ENCODE measurements at regions not wholly inside any gene's neighbourhood (a gene's known extent, or its start where the extent isn't known, plus 50 kb on each side); places are given as distances from the start of the nearest gene placed in this dataset.
"Not testable (repeated sequence)": the region's sequence is repeated elsewhere in the genome, so short reads cannot be mapped to it uniquely, and the experiment has no call there.

DNA sequence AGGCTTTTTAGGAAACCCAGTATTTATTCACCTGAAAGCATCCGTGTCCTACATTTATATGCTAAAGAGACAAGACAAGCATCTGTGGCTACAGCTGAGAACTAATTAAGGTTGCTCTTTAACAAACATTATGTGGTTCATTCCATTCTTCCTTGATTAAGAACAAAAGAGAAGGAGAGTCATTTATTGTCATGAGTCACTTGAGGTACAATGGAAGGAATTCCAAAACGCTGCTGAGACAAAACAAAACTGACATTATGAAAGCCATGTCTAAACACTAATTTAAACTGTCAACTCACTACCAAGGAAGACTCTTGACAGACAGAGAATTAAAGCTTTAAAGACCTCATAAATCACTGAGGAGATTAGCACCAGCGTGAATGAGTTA lies 214.4 kb downstream of the BMP4 start:
- no peak for DNase-seq (ENCODE audit: low spot score)

DNA sequence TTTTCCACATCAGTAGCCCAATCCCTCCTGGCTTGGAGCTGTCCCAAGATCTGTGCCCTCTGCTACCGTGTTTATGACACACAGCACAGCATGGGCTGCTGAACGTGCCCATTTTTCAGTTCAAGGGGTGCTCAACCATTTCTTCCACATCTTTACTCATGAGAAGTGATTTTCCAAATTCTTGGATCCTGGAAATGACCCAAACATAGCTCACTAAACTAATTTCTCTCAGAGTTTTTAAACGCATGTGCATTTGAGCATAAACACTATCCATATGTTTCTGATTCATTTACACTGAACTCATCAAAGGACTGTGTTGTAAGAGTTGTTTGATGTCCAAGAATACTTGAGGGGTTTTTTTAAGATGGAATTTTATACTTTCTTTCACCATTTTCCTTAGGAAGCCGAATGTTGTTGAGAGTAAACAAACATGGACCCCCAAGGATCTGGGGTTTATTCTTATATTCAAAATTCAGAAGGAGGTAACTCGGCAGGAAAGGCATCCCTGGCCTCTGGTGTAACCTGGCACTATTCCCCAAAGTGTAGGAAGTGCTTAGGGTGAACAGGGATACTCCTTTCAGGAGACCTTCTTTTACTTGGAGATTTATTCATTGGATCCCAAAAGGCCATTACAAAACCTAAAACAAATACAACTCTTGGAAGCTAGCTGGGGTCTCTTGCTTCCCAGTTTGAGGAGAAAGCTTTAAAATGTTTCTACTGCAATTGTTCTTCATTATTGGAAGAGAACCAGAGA lies 215.0 kb downstream of the BMP4 start:
- no peak for DNase-seq (ENCODE audit: low spot score)

DNA sequence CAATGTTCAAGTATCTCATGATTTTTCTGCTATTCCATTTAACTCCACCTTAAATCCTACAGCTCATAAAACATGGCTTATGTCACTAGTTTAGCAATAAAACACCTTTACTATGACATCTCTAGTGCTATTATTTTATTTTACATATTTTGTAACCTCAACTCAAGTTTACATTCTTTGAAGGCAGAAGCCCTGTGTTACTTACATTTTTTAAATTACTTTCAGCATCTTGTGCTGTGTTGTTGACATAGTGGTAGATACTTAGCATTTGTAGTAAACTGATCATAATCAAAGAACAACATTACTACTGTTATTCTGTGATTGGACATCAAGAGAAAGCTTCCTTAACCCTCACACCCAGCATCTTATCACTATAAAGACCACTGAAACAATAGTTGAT lies 216.1 kb downstream of the BMP4 start:
- no peak for DNase-seq (ENCODE audit: low spot score)

DNA sequence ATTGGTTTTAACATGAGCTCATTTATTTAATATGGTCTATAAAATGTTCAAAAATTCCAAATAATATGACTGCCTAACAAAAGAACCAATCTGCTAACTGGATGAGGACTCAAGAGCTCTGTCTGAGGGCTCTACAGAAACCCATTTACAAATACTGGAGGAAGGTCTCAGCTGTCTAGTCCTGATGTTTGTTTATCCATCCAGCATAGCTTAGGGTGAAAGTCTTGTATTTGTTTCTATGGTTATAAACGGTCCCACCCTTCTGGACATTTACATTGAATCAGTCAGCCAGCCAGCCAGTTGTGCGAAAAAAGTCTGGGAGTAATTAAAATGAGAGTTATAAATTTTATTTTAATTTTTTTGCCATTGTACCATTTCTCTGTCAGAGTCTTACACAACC lies 220.7 kb downstream of the BMP4 start:
- DNase-seq (ENCODE audit: low spot score) = no peak

DNA sequence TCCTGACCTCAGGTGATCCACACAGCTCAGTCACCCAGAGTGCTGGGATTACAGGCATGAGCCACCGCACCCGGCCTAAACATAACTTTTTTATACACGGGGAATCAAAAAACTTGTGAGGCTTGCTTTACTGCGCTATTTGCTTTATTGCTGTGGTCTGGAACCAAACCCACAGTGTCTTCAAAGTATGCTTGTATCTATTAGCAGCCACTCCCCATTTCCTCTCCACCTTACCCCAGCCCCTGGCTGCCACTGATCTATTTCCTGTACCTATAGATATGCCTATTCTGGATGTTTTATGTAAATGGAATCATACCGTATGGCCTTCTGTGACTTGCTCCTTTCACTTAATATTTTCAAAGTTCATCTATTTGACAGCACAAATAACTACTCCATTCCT lies 233.4 kb downstream of the BMP4 start:
- DNase-seq (ENCODE audit: low spot score) = no peak

DNA sequence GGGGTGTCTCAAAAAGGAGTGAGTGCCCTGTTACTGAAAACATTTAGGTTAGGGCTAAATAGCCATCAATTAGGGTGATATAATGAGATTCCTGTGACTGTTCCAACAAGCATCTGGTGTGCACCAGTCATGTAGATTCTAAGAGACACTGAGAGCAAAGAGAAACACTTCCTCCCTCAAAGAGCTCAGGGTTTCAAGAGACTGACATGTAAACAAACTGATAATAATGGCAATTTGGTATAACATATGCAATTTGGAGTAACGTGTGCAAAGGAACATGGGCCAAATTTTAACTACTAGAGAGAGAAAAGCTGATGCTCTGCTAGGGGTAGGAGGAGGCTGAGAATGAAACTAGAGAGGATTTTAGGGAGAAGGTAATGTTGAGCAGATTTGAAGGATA lies 237.1 kb downstream of the BMP4 start:
- no peak for DNase-seq (ENCODE audit: low spot score)

DNA sequence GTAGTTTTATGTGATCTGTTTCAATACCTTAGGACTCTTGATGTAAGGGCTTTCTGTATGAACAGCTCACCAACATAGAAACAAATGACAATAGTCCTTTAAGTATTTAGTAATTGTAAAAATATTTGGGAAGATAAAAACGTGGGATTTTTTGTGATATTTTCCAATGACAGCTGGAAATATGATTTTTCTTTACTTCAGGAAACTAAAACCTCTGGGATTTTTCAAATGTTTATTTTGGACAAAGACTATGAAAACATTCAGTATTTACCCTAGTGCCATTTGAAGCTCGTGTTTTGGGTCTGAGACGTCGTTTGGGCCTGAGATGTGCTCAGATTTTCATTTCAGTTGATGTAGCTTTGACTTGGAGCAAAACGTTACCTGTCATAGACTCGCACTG lies 240.0 kb downstream of the BMP4 start:
- no peak for DNase-seq (ENCODE audit: low spot score)

DNA sequence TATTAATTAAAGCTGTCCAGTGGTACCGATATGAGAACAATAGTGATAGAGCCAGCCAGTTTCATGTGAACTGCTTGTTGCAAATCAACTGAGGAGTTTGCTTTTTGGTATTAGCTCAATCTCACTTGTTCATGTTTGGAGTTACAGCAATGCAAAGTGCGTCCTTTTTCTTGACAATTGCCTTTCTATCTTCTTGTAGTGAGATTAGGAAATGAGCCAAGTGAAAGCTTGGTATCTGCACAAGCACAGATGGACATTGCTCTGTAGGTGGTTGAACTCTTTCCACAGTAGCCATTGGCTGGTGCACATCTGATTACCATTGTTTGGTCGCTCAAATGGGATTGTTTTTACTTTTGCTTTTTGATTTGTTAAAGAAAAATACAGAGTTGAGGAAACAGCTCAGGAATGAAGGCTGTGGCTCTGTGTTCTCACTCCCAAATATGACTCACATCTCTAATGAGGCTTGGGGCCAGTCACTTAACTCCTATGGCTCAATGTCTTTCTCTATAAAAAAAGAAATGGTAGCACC lies 241.4 kb downstream of the BMP4 start:
- DNase-seq (ENCODE audit: low spot score) = no peak

DNA sequence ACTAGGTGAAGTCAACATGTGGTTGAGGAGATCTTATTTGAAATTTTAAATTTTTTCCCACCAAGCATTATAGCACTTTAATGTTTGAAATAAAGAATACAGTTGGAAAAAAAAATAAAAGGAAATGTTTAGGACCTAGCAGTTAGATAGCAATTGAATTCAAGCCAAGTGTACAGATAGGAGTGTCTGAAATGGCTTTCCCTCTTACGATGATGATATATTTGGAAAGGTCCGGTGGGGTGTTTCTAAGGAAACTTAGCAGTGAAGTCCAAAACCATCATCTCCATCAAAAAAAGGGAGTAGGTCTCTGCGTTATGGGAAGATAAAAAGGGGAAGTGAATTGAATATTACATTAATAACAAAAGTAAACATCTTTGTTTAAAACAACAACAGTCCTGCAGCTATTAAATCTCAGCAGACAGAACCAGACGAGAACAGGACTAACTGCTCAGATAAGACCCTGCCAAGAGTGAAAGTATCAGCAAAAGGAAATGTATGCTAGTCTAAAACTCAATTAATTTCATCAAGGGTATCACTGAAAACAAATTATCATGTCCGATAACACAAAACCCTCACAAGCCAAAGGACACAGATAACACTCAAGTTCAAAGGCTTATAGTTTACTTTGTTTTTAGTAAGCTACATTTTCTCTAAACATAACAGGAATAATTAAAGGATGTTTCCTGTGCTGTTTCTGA lies 242.0 kb downstream of the BMP4 start:
- DNase-seq (ENCODE audit: low spot score) = no peak

DNA sequence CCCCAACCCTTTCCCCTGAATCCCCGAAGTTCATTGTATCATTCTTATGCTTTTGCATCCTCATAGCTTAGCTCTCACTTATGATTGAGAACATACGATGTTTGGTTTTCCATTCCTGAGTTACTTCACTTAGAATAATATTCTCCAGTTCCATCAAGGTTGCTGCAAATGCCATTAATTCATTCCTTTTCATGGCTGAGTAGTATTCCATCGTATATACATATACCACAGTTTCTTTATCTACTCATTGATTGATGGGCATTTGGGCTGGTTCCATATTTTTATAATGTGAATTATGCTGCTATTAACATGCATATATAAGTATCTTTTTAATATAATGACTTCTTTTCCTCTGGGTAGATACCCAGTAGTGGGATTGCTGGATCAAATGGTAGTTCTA lies 243.7 kb downstream of the BMP4 start:
- DNase-seq (ENCODE audit: low spot score) = not testable (repeated sequence)

DNA sequence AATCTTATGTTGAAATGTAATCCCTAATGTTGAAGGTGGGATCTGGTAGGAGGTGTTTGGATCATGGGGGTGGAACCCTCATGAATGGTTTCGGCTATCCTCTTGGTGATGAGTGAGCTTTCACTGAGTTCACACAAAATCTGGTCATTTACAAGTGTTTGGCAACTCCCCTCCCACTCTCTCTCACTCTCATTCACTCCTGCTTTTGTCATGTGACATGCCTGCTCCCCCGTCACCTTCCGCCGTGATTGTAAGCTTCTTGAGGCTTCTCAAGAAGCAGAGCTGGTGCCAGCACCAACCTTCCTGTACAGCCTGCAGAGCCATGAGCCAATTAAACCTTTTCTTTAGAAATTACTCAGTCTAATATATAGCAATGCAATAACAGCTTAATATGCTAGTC lies 245.4 kb downstream of the BMP4 start:
- no peak for DNase-seq (ENCODE audit: low spot score)

DNA sequence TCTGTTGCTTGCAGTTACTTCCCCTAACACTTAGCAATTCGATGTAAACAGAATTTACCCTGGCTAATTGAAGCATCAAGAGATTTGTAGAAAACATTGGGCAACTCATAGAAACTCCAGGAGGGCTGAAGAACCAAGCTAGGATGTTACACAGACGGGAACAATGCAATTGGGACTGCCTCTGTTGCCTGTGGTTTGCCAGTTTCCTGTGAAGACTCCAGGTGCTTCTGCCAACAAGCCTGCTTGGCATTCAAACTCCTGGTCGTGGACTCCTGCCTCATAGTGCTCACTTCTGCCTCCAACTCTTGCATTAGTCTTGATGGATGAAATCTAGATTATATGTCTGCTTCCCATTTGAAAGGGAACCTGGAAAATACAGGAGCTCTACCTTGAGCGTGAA lies 246.0 kb downstream of the BMP4 start:
- no peak for DNase-seq (ENCODE audit: low spot score)

DNA sequence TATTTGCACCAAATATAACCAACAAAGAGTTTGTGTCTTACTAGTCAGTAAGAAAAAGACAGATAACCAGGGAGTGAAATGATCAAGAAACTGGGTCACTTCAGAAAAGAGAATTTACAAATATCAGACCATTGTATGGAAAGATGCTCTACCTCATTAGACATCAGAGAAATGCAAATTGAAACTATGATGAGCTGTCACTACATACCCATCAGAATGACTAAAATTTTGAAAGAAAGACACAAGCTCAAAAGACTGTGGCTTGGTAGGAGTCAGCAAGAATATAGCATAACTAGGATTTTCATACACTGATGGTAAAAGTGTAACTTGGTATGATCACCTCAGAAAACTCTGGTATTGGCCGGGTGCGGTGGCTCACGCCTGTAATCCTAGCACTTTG lies 247.2 kb downstream of the BMP4 start:
- no peak for DNase-seq (ENCODE audit: low spot score)

DNA sequence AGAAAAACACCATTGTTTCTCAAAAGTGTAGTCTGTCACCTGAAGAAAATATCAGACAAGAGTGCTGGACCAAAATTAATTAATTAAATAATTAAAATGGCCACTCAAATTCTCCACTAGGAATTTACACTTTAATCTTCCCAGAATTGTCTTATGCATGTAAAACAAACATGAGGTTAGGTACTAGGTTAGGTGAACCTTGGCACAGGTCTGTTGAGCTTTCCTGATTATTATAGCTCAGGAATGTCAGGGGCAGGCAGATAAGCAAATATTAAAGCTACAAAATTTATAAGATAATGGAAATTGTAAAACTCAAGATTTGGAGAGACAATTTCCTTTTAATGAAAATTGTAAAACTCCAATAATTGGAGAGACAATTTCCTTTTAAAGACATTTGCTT lies 253.2 kb downstream of the BMP4 start:
- no peak for DNase-seq (ENCODE audit: low spot score)

DNA sequence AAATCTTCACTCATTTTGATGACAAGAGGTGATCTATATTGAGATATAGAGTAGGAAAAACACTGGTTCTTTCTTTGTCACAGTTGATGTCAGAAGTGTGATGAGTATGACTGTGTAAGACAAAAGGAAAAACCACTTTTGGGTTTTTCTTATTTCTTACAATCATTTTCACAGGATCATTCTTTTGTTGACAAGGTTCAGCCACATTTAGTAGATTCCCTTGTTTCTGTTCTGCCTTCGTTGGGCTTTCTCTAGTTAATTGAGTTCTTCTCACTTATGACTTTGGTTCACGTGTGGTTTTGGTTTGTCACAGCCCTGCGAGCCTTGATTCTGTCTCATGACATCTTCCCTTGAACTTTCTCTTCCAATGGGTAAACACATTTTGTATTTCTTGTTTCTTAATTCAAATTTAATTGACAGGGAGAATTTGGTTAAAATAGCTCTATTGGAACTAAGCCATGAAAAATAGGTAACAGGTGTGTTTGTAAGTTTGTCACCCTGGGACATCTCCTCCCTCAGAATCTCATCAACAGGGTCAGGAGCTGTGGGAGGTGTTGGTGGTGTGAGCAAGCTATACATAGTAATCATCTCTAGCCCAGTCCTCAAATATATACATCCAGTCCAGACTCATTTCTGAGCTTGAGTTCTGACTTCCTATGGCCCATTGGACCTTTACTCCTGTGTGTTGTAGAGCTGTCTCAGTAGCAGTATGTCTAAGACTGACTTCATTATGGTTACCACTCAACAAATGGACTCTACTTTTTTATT lies 255.3 kb downstream of the BMP4 start:
- DNase-seq (ENCODE audit: low spot score) = no peak

DNA sequence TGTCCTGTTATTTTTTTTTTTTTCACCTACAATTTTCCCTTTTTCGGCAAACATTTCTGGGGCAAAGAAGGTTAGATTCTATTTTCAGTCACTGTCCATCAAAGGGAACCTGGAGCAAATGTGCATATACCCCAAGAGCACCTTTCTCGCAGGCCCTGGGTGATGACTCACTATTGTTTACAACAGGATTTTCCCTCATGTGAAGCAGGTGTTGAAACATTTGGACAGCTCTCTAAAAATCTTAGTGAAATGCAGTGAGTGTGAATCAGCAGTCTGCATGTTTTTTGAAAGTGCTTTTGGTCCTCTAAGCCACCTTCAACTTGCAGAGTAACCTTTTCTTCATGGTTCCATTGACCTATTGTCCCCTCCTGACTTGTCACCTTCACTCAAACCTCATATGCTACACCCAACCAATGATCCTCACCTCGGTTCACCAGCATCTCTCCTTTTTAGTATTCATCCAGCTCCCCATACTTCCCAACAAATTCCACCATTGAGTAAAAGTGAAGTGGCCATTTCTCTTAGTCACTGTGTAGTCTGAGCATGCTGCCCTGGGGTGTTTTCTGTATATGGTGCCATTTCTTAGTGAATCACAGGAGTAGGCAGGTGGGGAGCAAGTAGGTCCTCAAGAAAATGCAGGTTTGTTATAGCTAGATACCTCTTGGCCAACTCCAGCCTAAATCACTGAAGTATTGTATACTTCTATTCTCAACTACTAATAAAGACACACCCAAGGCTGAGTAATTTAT lies 260.2 kb downstream of the BMP4 start:
- no peak for DNase-seq (ENCODE audit: low spot score)

DNA sequence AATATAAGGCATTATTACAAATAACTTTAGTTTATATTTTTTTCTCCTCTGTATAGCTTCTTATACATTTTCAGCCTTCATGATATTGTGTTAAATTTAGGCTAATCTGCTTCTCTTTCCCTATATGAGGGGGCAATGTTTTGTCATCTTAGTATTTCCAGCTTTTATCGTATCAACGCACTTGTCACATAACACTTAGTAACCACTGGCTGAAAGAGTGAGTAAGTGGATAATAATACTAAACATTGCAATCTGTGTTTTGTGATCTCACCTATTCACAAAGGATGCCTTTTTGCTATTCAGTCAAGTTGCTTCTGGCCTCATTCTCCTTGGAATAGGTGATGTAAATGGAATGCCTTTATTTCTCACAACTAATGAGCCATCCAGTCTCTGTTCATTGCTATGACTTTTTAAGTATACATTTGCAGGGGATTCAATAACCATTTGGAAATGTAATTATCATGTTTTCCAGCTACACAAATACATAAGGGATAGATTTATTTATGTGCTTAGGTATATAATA lies 260.9 kb downstream of the BMP4 start:
- no peak for DNase-seq (ENCODE audit: low spot score)

DNA sequence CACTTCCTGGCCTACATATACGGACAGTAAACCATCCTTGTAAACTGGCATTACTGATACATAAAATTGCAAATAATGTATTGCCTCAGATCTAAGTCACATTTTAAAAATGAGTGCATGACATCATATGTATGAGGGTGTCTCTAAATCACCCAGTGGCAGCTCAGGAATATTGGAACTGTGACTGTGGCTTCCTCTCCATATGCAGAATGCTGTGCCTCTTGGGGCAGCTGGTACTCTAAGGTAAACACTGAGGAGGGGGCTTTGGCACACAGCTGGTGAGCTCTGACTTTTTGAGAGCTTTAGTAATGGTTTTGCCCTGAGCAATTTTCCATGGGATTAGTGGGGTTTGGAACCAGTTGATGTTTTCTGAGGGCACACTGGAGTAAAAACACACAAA lies 263.7 kb downstream of the BMP4 start:
- DNase-seq (ENCODE audit: low spot score) = no peak

DNA sequence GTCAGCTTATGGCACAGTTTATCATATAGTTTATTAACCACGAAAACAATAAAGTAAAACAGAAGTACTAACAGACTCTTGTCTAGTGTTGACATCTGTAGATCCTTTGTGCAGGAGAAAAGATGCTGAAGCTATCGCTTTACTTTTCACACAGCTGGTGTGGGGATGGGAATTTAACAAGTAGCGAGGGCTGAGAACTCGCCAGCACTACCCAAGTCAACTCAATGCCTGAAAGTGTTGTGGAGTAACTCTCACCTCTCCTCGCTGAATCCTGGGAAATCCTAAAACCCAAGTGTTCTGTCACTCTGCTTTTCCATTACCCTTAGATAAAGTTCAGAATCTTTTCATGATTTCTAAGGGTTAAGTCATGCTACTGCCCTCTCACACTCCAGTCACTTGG lies 264.2 kb downstream of the BMP4 start:
- DNase-seq (ENCODE audit: low spot score) = no peak

DNA sequence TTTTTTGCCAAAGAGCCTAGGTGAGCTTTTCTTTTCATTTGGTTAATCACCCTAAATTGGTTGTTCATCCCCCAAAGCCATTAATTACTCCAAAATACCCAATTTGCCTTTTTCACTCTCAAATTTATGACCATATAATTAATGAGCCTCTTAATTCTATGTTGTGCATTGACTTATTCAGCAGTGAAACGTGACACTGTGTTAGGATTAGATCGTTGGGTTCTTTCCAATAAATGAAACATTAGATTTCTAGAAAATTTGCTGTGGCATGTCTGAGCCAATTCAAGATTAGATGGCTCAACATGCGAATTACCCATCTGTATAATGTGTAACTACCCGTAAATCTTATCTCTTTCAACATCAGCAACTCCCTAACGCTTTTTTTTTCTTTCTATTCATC lies 273.4 kb downstream of the BMP4 start:
- no peak for DNase-seq (ENCODE audit: low spot score)

DNA sequence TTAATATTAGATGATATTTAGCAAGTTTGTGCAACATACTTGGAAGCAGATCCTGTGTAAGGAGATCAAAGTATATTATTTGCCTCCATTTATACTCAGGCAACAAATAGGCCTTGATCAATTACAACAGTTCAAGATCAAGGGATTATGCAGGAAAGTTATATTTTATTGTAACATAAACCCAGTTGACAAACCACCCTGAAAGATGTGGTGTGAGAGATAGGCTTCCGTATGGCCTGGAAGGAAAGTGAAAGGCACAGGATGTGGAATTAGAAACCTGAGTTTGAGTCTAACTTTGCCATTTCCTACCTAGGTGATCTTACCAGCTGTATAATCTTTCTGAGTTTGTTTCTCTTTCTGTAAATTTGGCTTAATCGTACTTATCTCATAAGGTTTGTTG lies 284.1 kb downstream of the BMP4 start:
- DNase-seq (ENCODE audit: low spot score) = no peak

DNA sequence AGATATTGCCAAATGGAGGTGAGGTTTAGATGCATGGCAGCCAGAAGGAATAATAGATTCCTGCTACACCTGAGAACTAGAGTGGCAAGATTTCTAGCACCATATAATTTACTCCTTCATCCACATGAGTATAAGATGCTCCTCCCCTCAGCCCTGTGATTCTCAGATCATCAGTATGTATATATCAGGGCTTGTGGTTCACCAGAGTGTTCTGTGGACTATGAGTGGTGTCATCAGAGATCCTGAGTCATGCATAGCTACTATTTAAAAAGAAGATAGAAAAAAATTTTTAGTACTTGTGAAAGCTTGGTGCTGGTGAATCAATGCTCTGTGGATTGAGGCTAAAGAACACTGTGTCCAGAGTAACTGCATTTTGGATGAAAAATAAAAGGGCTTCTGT lies 285.9 kb downstream of the BMP4 start:
- DNase-seq (ENCODE audit: low spot score) = no peak
